Lower leg skin (tissue), 3 donors: ENCODE measurements at regions not wholly inside any gene's neighbourhood (a gene's known extent, or its start where the extent isn't known, plus 50 kb on each side); places are given as distances from the start of the nearest gene placed in this dataset.

Experiments
- POLR2A ChIP-seq, 2 donors: fragments of 450-650 bp; IDR thresholded peaks; one replicate each; pipeline ENCODE4 v1.6.1; 2016 to 2017; ENCODE audit warnings: antibody characterized with exemption in 2 of 2, mild to moderate bottlenecking in 1 of 2, moderate library complexity in 1 of 2
- TF ChIP-seq, protein P1 (sequence below), 3 donors: fragments of 450-650 bp; IDR thresholded peaks; one replicate each; pipeline ENCODE4 v1.5.1; 2016; ENCODE audit warnings: antibody characterized with exemption in 3 of 3, mild to moderate bottlenecking in 3 of 3, moderate library complexity in 2 of 3

GRCh38 chr10:64626924-64627323 is 1105.7 kb downstream of the REEP3 start:
- TF ChIP-seq, protein P1, sequence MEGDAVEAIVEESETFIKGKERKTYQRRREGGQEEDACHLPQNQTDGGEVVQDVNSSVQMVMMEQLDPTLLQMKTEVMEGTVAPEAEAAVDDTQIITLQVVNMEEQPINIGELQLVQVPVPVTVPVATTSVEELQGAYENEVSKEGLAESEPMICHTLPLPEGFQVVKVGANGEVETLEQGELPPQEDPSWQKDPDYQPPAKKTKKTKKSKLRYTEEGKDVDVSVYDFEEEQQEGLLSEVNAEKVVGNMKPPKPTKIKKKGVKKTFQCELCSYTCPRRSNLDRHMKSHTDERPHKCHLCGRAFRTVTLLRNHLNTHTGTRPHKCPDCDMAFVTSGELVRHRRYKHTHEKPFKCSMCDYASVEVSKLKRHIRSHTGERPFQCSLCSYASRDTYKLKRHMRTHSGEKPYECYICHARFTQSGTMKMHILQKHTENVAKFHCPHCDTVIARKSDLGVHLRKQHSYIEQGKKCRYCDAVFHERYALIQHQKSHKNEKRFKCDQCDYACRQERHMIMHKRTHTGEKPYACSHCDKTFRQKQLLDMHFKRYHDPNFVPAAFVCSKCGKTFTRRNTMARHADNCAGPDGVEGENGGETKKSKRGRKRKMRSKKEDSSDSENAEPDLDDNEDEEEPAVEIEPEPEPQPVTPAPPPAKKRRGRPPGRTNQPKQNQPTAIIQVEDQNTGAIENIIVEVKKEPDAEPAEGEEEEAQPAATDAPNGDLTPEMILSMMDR (IDR thresholded peaks at IDR 0.05): no peak
- TF ChIP-seq POLR2A (IDR thresholded peaks at IDR 0.05): no peak
